ENCODE measurements at regions not wholly inside any gene's neighbourhood (a gene's known extent, or its start where the extent isn't known, plus 50 kb on each side); places are given as distances from the start of the nearest gene placed in this dataset.
"Not testable (repeated sequence)": the region's sequence is repeated elsewhere in the genome, so short reads cannot be mapped to it uniquely, and the experiment has no call there.

DNA sequence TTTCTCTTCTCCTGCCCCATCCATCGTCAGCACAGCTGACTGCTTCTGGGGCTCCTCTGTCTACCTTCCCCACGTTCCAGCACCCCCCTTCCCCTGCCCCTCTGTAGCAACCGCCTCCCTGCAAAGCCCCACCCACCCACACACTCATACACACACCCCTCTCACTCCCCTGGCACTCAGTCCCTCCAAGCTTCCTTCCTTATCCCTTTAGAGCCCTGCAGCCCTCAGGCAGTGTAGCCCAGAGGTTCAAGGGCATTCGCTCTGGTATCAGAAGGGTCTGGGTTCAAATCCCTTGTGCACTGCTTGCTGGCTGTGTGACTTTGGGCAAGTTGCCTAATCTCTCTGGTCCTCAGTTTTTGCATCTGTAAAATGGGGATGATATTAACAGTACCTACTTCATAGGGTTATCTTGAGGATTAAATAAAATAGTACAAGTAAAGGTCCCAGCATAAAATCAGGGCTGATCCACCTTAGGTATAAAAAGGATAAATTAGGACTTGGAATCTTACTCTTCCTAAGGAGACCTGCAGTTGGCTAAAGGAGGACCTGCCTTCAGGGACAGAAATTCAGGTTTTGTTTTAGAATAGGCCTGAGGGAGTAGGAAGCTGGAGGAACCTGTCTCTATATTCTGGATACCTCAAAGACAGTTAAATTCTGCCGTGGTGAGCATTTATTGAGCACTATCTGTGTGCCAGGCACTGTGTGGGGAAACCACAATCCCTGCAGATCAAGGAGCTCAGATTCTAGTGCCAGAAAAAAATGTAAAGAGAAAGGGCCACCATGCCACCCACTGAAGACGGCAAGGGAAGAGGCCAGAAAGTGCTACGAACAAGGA lies 94.1 kb downstream of the SNX5 start:
- DNase-seq (ENCODE audit: low spot score): no peak
- in situ Hi-C loops (cut with HindIII; ENCODE audit: low sequenced_read_pairs): no loop called here

DNA sequence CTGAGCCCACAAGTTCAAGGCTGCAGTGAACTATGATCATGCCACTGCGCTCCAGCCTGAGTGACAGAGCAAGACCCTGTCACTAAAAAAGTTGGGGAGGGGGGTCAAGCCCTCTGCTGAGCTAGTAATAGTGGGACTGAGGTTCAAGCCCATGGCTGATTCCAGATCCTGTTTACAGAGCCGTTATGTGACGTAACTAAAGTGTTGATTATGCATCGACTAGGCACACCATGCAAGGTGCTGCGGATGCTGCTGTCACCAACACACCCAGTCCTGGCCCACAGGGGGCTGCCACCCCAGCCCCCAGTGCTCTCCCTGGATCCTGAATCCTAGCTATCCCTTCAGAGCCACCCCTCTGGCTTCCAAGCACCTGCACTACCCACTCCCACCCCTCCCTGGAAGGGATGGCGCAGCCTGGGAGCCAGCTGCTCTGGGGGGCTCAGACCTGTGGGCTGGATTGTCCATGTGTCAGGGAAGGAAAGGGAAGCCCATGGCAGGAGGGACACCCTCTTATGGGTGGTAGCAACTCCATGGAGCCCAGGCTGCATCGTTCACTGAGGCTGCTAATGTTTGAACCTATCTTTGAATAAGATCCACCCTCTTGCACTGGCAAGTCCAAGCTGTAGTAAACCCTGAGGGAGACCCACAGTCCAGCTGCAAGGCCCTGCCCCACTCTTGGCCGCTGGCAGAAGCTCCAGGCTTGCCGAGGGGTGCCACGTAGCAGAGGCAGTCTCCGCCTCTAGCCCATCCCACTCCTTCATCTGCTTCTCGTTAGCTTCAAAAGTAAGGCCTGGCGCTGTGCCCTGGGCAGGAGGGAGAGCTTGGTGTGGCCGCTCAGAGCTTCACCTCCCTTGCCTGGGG lies 95.0 kb downstream of the SNX5 start:
- no peak for DNase-seq (ENCODE audit: low spot score)
- in situ Hi-C loops (cut with HindIII; ENCODE audit: low sequenced_read_pairs): no loop called here

DNA sequence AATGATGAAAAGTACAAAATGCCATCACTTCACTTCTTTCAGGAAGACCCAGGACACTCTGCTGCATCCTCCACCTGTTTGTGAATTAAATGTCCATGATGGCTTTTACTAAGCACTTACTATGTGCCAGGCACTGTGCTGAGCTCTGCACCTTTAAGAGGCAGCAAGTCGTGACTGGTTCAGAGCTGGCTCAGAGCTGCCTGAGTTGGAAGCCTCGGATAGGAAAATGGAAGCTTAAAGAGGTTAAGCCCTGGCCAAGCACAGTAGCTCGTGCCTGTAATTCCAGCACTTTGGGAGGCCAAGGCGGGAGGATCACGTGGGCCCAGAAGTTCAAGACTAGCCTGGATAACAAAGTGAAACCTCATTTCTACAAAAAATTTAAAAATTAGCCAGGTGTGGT lies 95.6 kb downstream of the SNX5 start:
- in situ Hi-C loops (cut with HindIII; ENCODE audit: low sequenced_read_pairs): no loop called here
- DNase-seq (ENCODE audit: low spot score): no peak

DNA sequence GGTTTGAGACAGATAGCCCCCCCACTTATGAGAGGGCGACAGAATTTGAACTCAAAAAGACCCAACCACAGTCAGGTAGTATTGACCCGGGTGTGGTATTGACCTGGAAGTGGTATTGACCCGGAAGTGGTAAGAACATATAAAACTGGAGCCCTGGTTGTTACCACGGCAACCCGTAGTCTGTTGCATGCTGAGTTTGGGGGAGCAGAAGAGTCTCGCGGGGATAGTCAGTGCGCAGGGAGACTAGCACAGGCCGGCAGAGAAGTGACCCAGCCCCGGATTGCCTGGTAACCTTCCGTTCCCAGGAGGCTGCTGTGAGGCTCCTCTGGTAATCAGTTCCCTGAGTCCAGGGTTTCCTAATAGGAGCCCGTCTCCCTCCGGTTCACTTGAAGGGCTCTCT lies 96.2 kb downstream of the SNX5 start:
- no peak for DNase-seq (ENCODE audit: low spot score)
- in situ Hi-C loops (cut with HindIII; ENCODE audit: low sequenced_read_pairs): no loop called here

DNA sequence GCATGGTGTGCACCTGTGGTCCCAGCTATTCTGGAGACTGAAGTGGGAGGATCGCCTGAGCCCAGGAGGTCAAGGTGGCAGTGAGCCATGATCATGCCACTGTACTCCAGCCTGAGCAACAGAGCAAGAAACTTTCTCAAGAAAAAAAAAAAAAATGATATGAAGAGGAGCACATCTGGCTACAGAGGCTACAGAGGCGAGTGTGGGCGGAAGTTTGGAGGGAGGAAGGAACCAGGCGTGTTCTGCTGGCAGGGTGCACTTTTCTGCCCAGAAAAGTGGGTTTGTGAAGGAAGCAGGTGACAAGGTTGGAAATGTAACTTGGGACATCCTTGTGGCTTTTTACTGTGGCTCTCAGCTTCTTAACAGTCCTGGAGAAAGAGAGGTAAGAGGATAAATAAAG lies 96.7 kb downstream of the SNX5 start:
- no peak for DNase-seq (ENCODE audit: low spot score)
- in situ Hi-C loops (cut with HindIII; ENCODE audit: low sequenced_read_pairs): no loop called here

DNA sequence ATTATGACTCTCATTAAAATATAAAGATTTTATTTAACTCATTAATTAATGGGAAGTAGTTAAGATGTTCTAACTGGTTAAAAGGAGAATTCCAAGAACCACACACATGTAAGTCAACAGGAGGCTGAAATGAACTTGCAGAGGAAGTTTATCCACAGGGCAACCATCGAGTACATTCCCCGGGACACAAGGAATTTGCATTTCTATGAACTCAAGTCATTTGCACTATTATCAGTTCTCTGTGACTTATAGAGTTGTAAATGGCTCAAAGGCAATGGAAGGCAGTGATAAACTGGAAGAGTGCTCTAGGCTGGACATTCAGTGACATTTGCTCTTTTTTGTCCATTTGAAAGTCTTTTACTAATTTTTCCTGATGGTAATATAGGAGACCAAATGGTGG lies 97.4 kb downstream of the SNX5 start:
- in situ Hi-C loops (cut with HindIII; ENCODE audit: low sequenced_read_pairs): no loop called here
- DNase-seq (ENCODE audit: low spot score): no peak

DNA sequence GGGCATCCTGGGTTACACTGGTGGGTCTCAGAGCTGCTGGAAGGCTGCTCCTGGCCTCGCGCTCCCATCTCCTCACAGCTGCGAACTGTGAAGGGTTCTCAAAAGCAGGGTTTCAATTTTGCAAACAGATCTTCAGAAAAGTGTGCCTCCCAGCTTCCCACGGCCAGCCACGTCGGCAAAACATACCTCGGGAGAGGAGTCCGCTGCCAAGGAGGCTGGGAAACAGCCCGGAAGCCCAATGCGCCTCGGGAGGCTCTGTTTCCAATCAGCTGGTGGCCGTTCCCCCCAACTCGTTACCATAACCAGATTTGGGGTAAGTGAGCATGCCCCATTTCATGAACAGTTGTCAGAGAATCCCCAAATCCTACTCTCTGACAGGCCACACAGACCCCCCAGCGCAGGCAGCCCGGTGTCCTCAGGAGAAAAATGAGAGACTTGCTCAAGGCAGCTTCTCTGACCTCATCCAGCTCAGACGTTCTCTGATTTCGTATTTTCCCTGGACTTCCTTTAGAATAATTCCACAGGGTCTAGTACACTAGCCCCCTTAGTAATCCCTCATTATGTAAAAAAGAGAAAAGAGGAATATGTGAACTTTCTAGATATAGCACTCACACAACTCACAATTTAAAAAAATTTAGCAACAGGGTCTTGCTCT lies 98.4 kb downstream of the SNX5 start:
- no peak for DNase-seq (ENCODE audit: low spot score)
- in situ Hi-C loops (cut with HindIII; ENCODE audit: low sequenced_read_pairs): no loop called here

DNA sequence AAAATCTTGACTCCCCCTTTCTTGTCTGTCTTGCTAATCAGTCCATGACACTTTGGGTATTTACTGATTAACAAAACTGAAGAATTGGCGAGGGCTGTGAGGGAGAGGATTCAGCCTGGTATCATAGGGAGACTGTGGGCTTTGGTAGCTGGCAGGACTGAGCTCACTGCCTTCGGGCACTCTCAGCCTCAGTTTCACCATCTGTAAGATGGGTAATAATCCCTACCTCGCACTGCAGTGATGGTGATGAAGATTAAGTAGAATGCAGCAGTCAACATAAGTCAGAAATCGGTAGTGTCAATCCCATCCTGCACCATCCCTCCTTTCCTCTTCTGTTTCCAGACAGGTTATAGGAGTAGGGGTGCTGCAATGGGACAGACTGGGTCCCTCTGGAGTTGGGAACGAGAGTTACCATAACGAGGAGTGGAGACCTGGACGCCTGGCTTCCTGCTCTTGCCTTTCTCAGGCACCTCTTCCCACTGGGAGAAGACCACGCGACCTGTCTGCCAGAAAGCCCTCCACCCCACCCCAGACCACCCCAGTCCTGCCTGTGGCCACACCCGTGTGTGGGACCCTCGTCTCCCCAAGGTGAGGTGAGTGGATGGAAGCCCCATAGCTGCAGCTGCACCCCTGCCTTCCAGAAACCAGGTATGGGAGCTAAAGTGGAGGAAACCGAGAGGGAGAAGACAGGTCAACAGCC lies 99.1 kb downstream of the SNX5 start:
- DNase-seq (ENCODE audit: low spot score): no peak
- in situ Hi-C loops (cut with HindIII; ENCODE audit: low sequenced_read_pairs): no loop called here

DNA sequence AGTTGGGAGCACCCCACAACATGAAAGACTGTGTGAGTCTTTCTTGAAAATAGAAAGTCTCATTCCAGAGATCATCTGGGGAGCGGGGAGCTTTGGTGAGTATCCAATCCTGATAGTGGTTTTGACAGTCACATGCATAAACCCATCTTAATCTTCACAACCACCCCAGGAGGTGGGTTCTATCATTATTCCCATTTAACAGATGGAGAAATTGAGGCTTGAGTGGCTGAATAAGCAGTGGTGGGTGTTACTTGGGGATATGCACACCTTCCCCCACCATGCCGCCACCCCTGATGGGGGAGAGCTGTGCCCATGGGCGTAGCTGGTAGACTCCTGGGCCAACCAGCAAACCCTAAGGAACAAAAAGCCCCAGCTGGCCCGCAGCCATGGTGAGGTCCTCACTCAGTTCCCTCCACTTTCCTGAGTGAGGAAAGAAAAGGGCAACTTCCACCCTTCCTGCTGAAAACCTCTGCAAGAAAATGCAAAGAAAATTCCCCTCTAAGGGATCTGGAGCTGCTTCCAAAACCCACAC lies 99.8 kb downstream of the SNX5 start:
- in situ Hi-C loops (cut with HindIII; ENCODE audit: low sequenced_read_pairs): no loop called here
- no peak for DNase-seq (ENCODE audit: low spot score)

DNA sequence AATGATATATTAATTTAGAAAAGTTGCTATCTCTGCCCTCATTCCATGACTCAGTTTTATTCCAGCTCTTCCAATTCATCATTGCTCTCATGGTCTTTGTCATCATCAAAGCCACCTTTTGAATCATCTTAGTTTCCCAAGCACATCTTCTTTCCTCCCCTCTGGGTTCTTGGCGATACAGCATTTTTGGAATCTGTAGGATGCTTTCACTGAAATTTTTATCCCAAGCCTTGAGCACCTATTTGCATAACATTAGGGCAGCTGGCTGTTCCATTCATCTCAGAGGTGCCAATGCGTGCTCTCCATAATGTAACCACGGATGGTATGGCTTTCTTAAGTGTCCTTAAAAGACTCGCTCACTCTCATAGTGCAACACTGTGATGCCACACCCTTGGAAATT lies 100.4 kb downstream of the SNX5 start:
- no peak for DNase-seq (ENCODE audit: low spot score)
- in situ Hi-C loops (cut with HindIII; ENCODE audit: low sequenced_read_pairs): no loop called here

DNA sequence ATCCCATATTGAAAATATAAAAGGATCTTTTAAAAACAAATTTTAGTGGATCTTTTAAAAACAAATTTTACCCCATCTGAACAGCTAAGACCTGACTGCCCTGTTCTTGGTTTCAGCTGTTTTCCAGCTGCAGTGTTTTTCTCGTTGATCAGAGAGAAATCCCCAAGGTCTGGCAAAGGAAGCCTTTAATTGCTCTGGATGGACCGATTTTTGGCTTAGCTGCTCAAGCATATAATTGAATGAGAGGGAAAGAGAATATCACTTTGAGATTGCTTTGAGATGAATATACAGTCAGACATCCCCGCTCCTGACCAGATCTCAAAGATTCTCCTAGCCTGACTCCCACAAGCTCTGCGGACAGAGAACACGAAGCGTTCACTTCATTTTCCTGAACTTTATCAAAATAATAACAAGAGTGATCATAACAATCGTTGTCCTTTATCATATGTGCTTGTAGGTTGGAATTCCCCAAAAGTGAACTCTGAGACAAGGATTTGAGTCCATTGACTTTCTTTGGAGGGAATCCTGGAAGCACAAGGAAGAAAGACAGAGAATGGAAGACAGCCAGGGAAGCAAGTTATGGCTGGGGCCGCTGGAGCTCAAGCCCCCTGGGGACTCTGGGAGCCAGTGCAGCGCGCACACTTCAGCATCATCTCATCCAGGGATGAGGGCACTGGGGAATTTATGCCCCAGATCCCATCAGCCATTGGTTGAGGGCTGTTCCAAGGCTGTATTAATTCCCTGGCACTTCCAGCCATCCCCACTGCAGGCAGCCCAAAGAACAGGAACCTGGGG lies 101.3 kb downstream of the SNX5 start:
- no peak for DNase-seq (ENCODE audit: low spot score)
- in situ Hi-C loops (cut with HindIII; ENCODE audit: low sequenced_read_pairs): no loop called here

DNA sequence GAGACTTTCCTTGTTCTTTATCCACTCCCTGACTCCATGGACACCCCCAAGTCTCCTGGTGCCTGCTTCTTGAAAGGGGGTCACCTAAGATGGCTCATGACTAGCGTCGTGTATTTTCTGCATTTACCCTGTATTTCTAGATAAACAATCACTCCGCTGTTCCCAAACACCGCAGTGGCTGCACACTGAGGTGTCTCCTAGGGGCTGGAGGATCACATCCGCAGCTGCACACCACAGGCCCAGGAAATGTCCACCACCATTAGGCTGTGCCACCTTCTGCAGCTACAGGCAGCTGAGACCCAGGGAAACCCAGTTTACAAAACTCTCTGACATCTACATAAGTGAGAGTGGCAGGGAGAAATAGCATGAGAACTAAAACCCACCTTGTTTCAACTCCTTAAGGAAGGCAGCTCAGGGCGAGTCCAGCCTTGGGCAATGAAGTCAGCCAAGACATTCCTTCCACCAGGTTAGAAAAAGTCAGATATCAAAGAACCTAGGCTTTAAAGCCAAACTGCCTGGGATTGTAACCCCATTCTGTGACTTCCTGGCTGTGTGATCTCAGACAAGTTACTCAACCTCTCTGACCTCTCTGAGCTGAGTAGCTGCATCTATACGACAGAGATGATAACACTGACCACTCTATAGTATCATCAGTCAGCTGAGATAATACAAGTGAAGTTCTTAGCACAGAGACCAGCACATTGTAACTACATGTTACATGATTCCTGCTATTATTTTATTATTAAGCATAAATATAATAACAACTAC lies 102.2 kb downstream of the SNX5 start:
- in situ Hi-C loops (cut with HindIII; ENCODE audit: low sequenced_read_pairs): no loop called here
- no peak for DNase-seq (ENCODE audit: low spot score)

DNA sequence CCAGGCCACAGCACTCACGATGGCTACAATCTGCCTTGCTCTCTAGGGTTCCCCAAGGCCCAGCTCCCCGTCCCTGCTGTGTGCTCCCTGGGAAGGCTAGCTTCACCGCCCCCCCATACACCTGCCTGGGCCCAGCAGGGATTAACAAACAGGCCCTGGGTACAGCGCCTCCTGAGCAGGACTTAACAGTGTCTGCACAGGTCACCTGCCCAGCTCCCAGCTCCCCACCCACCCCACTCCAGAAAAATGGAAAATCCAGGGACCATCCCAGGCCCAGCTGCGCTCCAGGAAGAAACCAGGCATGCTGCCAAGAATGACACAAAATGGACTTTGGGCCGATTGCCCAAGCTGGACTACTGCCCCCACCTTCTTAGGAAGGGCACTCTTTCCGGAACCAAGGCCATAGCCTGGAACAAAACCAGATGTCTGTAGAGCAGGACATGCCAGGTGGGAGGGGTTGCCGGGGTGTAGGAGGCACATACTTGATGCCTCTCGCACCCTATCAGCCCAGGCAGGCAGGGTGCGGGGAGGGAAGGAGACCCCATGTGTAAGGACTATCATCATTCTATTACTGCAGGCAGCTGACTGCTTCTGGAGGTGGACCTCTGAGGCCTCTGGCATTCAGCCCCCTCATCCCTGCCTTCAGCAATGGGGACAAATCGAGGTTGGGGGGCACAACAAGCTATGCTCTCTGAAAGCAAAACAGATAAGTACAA lies 104.9 kb downstream of the SNX5 start:
- in situ Hi-C loops (cut with HindIII; ENCODE audit: low sequenced_read_pairs): no loop called here
- DNase-seq (ENCODE audit: low spot score): no peak

DNA sequence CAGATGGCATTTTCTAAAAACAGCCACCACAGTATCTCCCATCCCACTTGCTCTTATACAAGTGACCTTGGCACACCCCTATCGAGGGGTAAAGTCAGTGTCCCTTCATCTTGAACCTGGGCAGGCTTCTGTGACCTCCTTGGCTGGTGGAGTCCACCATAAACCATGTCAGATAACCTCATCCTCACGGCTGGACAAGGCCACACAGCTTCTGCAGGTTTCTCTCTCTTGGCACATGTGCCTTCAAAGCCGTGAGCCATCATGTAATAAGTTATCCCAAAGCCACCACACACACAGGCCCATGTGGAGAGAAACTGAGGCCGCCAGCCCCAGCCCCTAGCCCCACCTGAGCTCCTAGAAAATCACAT lies 105.4 kb downstream of the SNX5 start:
- in situ Hi-C loops (cut with HindIII; ENCODE audit: low sequenced_read_pairs): no loop called here
- no peak for DNase-seq (ENCODE audit: low spot score)

DNA sequence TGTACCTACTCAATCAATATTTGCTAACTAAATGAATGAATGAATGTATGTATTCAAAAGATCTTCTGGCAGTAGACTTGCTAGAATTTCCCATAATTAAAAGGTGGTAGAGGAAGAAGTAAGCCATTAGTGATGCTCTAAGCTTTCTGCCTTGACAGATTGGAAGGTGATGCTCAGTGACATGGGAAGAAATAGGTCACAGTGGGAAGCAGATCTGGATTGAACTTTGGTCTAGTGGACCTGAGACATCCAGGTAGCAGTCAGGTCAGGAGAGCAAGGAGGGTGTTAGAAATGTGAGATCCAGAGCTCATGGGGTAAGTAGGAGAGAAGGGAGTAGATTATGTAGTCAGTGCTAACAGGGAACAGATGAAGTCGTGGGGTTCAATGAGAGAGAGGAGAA lies 106.4 kb downstream of the SNX5 start:
- in situ Hi-C loops (cut with HindIII; ENCODE audit: low sequenced_read_pairs): no loop called here
- no peak for DNase-seq (ENCODE audit: low spot score)

DNA sequence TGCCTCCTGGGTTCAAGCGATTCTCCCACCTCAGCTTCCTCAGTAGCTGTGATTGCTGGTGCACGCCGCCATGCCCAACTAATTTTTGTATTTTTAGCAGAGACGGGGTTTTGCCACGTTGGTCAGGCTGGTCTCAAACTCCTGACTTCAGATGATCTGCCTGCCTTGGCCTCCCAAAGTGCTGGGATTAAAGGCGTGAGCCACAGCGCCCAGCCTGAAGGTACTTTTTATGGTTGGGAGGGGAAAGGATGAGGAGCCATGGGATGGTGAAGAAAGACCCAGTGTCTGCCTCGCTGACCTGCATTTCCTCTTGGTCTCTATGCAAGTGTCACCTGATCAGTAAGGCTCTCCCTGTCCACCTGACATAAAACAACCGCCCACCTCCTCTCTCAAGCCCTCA lies 107.0 kb downstream of the SNX5 start:
- in situ Hi-C loops (cut with HindIII; ENCODE audit: low sequenced_read_pairs); DNase-seq (ENCODE audit: low spot score): not testable (repeated sequence)

Data from G401 (cell line).